HG03439 (cell line): ENCODE measurements at regions not wholly inside any gene's neighbourhood (a gene's known extent, or its start where the extent isn't known, plus 50 kb on each side); places are given as distances from the start of the nearest gene placed in this dataset.

Experiments used
- ATAC-seq: cut with Tn5 transposase; IDR thresholded peaks from one replicate; pipeline ENCODE4 v1.9.1; 2021; ENCODE audit warnings: mild to moderate bottlenecking, moderate library complexity; ENCODE audit not compliant: unreplicated experiment

- no peak for ATAC-seq
These were observed 398.5 kb downstream of the NUF2 start for GRCh38 chr1:163720294-163720693.

GRCh38 chr1:163725551-163725950 lies 403.8 kb downstream of the NUF2 start:
- ATAC-seq = no peak

- ATAC-seq = no peak
These were observed 408.7 kb downstream of the NUF2 start for GRCh38 chr1:163730411-163730821.

- no peak for ATAC-seq
These were observed 415.5 kb downstream of the NUF2 start for GRCh38 chr1:163737261-163737660.

GRCh38 chr1:163744301-163744887 lies 422.6 kb downstream of the NUF2 start:
- no peak for ATAC-seq

GRCh38 chr1:163745204-163745603 lies 423.4 kb downstream of the NUF2 start:
- ATAC-seq = no peak

GRCh38 chr1:163747261-163747660 lies 425.5 kb downstream of the NUF2 start:
- no peak for ATAC-seq

GRCh38 chr1:163747855-163748254 lies 426.1 kb downstream of the NUF2 start:
- ATAC-seq = no peak

GRCh38 chr1:163758977-163759670 lies 437.4 kb downstream of the NUF2 start:
- no peak for ATAC-seq

- ATAC-seq = no peak
These were observed 440.1 kb downstream of the NUF2 start for GRCh38 chr1:163761898-163762297.

GRCh38 chr1:163766257-163766918 lies 444.6 kb downstream of the NUF2 start:
- ATAC-seq = no peak

GRCh38 chr1:163768576-163768975 lies 446.8 kb downstream of the NUF2 start:
- no peak for ATAC-seq

- ATAC-seq = no peak
These were observed 448.5 kb downstream of the NUF2 start for GRCh38 chr1:163770265-163770664.

- no peak for ATAC-seq
These were observed 449.9 kb downstream of the NUF2 start for GRCh38 chr1:163771637-163772036.

- ATAC-seq = no peak
These were observed 450.5 kb downstream of the NUF2 start for GRCh38 chr1:163772246-163772645.

- no peak for ATAC-seq
These were observed 451.6 kb downstream of the NUF2 start for GRCh38 chr1:163773396-163773795.

- no peak for ATAC-seq
These were observed 452.7 kb downstream of the NUF2 start for GRCh38 chr1:163774401-163774945.

GRCh38 chr1:163774978-163775620 lies 453.3 kb downstream of the NUF2 start:
- no peak for ATAC-seq

GRCh38 chr1:163777205-163777604 lies 455.5 kb downstream of the NUF2 start:
- ATAC-seq = no peak

- no peak for ATAC-seq
These were observed 459.4 kb downstream of the NUF2 start for GRCh38 chr1:163781146-163781545.

GRCh38 chr1:163785868-163786405 lies 464.2 kb downstream of the NUF2 start:
- ATAC-seq = no peak
